Stimulated activated naive CD8-positive, alpha-beta T cell treated with anti-CD3 and anti-CD28 coated beads, Interleukin-15, amount 100 ng/mL, for 72 hours (primary cell): ENCODE measurements at regions not wholly inside any gene's neighbourhood (a gene's known extent, or its start where the extent isn't known, plus 50 kb on each side); places are given as distances from the start of the nearest gene placed in this dataset.
"Not testable (repeated sequence)": the region's sequence is repeated elsewhere in the genome, so short reads cannot be mapped to it uniquely, and the experiment has no call there.

Source experiments
- ATAC-seq: fragments of 150-1000 bp; cut with Tn5 transposase; 2 replicates; pipeline ENCODE4 v1.10.0; 2021; ENCODE audit warnings: mild to moderate bottlenecking, moderate library complexity
- DNase-seq, 2 donors: peaks; one replicate each; pipeline ENCODE4 v3.0.0; 2021 to 2022
- H3K27ac Mint-ChIP-seq, 2 donors: one replicate each; pipeline ENCODE4 v1.8.0; 2022; ENCODE audit warnings: mild to moderate bottlenecking in 2 of 2, mixed read lengths in 2 of 2, moderate library complexity in 2 of 2
- H3K27me3 Mint-ChIP-seq: one replicate; pipeline ENCODE4 v1.8.0; 2022; ENCODE audit warnings: mixed read lengths
- H3K4me1 Mint-ChIP-seq: one replicate; pipeline ENCODE4 v1.8.0; 2022; ENCODE audit warnings: mild to moderate bottlenecking, mixed read lengths
- H3K4me3 Mint-ChIP-seq, 2 donors: one replicate each; pipeline ENCODE4 v1.8.0; 2022; ENCODE audit warnings: mild to moderate bottlenecking in 2 of 2, mixed read lengths in 2 of 2, moderate library complexity in 1 of 2
- H3K9me3 Mint-ChIP-seq, 2 donors: one replicate each; pipeline ENCODE4 v1.8.0; 2022; ENCODE audit warnings: mixed read lengths in 2 of 2

GRCh38 chr4:100882661-100883060 is 364.8 kb upstream of the EMCN start:
- Mint-ChIP-seq H3K9me3 (peaks cover 7 to 20% of the 10 kb centered on the region in 2 donors), H3K4me1 (no peaks in the 10 kb centered on the region), H3K27ac (no peak overlapping the region), H3K27me3 (peaks cover 19% of the 10 kb centered on the region), H3K4me3 (no peak overlapping the region)
- DNase-seq (no peak), ATAC-seq (no peak)

GRCh38 chr4:100881283-100881682 is 363.5 kb upstream of the EMCN start:
- Mint-ChIP-seq H3K27ac (no peak overlapping the region), H3K27me3 (peaks cover 19% of the 10 kb centered on the region), H3K9me3 (peaks cover 7 to 8% of the 10 kb centered on the region in 2 donors), H3K4me3 (no peak overlapping the region), H3K4me1 (no peaks in the 10 kb centered on the region)
- ATAC-seq: no peak
- no peak for DNase-seq

- Mint-ChIP-seq H3K27me3 (peaks cover 12% of the 10 kb centered on the region), H3K4me1 (no peaks in the 10 kb centered on the region), H3K9me3 (no peaks in the 10 kb centered on the region), H3K4me3 (no peak overlapping the region), H3K27ac (no peak overlapping the region)
- DNase-seq (no peak), ATAC-seq (no peak)
Observed at GRCh38 chr4:100880011-100880410, 362.2 kb upstream of the EMCN start.

GRCh38 chr4:100879471-100879870 is 361.6 kb upstream of the EMCN start:
- DNase-seq: no peak
- H3K27ac Mint-ChIP-seq: no peak overlapping the region
- H3K27me3 Mint-ChIP-seq: peaks cover 10% of the 10 kb centered on the region
- ATAC-seq: no peak
- H3K9me3 Mint-ChIP-seq: no peaks in the 10 kb centered on the region
- no peak overlapping the region for H3K4me3 Mint-ChIP-seq
- no peaks in the 10 kb centered on the region for H3K4me1 Mint-ChIP-seq

GRCh38 chr4:100876546-100876945 is 358.7 kb upstream of the EMCN start:
- H3K4me1 Mint-ChIP-seq: no peaks in the 10 kb centered on the region

GRCh38 chr4:100875296-100876068 is 357.7 kb upstream of the EMCN start:
- Mint-ChIP-seq H3K4me3 (no peak overlapping the region), H3K9me3 (no peaks in the 10 kb centered on the region), H3K4me1 (no peaks in the 10 kb centered on the region), H3K27ac (no peak overlapping the region), H3K27me3 (peaks cover 26% of the 10 kb centered on the region)
- peak; percentile 33 for ATAC-seq
- DNase-seq: no peak

More at GRCh38 chr4:100876546-100876945, 358.7 kb upstream of the EMCN start:
- Mint-ChIP-seq H3K27ac (peak overlapping the region in 1 of 2 donors; percentile 66), H3K9me3 (no peaks in the 10 kb centered on the region), H3K4me3 (no peak overlapping the region), H3K27me3 (peaks cover 20% of the 10 kb centered on the region)
- DNase-seq (no peak), ATAC-seq (no peak)

GRCh38 chr4:100872811-100873210 is 355.0 kb upstream of the EMCN start:
- DNase-seq: no peak
- Mint-ChIP-seq H3K27me3 (peaks cover 26% of the 10 kb centered on the region), H3K4me1 (no peaks in the 10 kb centered on the region), H3K9me3 (no peaks in the 10 kb centered on the region), H3K4me3 (no peak overlapping the region), H3K27ac (no peak overlapping the region)
- no peak for ATAC-seq

GRCh38 chr4:100870940-100871772 is 353.3 kb upstream of the EMCN start:
- Mint-ChIP-seq H3K4me3 (no peak overlapping the region), H3K27ac (no peak overlapping the region), H3K9me3 (peaks cover 5 to 15% of the 10 kb centered on the region in 2 donors), H3K27me3 (peaks cover 33% of the 10 kb centered on the region), H3K4me1 (no peaks in the 10 kb centered on the region)
- DNase-seq: no peak
- ATAC-seq: no peak

- no peak for DNase-seq
- peaks cover 16 to 23% of the 10 kb centered on the region in 2 donors for H3K9me3 Mint-ChIP-seq
- no peaks in the 10 kb centered on the region for H3K4me1 Mint-ChIP-seq
- H3K27ac Mint-ChIP-seq: no peak overlapping the region
- no peak overlapping the region for H3K4me3 Mint-ChIP-seq
- peaks cover 38% of the 10 kb centered on the region for H3K27me3 Mint-ChIP-seq
- no peak for ATAC-seq
Observed at GRCh38 chr4:100869276-100869675, 351.5 kb upstream of the EMCN start.

- not testable (repeated sequence) for ATAC-seq, H3K4me1 Mint-ChIP-seq, H3K4me3 Mint-ChIP-seq, DNase-seq, H3K27ac Mint-ChIP-seq
- Mint-ChIP-seq H3K9me3 (peaks cover 18 to 23% of the 10 kb centered on the region in 2 donors), H3K27me3 (peaks cover 29% of the 10 kb centered on the region)
Observed at GRCh38 chr4:100868281-100868680, 350.5 kb upstream of the EMCN start.

GRCh38 chr4:100852326-100852725 is 334.5 kb upstream of the EMCN start:
- Mint-ChIP-seq H3K9me3 (peaks cover 0 to 3% of the 10 kb centered on the region in 2 donors), H3K27me3 (no peaks in the 10 kb centered on the region), H3K27ac (no peak overlapping the region), H3K4me3 (no peak overlapping the region), H3K4me1 (no peaks in the 10 kb centered on the region)
- no peak for ATAC-seq
- DNase-seq: no peak

GRCh38 chr4:100849319-100849718 is 331.5 kb upstream of the EMCN start:
- H3K4me3 Mint-ChIP-seq: no peak overlapping the region
- no peaks in the 10 kb centered on the region for H3K27me3 Mint-ChIP-seq
- ATAC-seq: no peak
- H3K9me3 Mint-ChIP-seq: peaks cover 0 to 3% of the 10 kb centered on the region in 2 donors
- DNase-seq: no peak
- no peak overlapping the region for H3K27ac Mint-ChIP-seq
- H3K4me1 Mint-ChIP-seq: no peaks in the 10 kb centered on the region

GRCh38 chr4:100848841-100849240 is 331.0 kb upstream of the EMCN start:
- Mint-ChIP-seq H3K27ac (peak overlapping the region in 1 of 2 donors; percentile 21), H3K27me3 (no peaks in the 10 kb centered on the region), H3K4me1 (no peaks in the 10 kb centered on the region), H3K9me3 (peaks cover 0 to 3% of the 10 kb centered on the region in 2 donors), H3K4me3 (no peak overlapping the region)
- peak in 1 of 2 donors; percentile 15 for DNase-seq
- ATAC-seq: peak; percentile 82

GRCh38 chr4:100843910-100844309 is 326.1 kb upstream of the EMCN start:
- no peak for DNase-seq
- Mint-ChIP-seq H3K4me1 (no peaks in the 10 kb centered on the region), H3K4me3 (no peak overlapping the region), H3K9me3 (no peaks in the 10 kb centered on the region), H3K27ac (no peak overlapping the region), H3K27me3 (peaks cover 8% of the 10 kb centered on the region)
- no peak for ATAC-seq

GRCh38 chr4:100842856-100843255 is 325.0 kb upstream of the EMCN start:
- H3K4me1 Mint-ChIP-seq: no peaks in the 10 kb centered on the region
- H3K27ac Mint-ChIP-seq: no peak overlapping the region
- DNase-seq (no peak), ATAC-seq (no peak)
- H3K27me3 Mint-ChIP-seq: peaks cover 8% of the 10 kb centered on the region
- no peak overlapping the region for H3K4me3 Mint-ChIP-seq
- no peaks in the 10 kb centered on the region for H3K9me3 Mint-ChIP-seq

GRCh38 chr4:100841911-100842310 is 324.1 kb upstream of the EMCN start:
- no peaks in the 10 kb centered on the region for H3K9me3 Mint-ChIP-seq
- DNase-seq (no peak), ATAC-seq (no peak)
- peaks cover 8% of the 10 kb centered on the region for H3K27me3 Mint-ChIP-seq
- no peak overlapping the region for H3K27ac Mint-ChIP-seq
- no peak overlapping the region for H3K4me3 Mint-ChIP-seq
- no peaks in the 10 kb centered on the region for H3K4me1 Mint-ChIP-seq
